GM06990 (cell line): ENCODE measurements at regions not wholly inside any gene's neighbourhood (a gene's known extent, or its start where the extent isn't known, plus 50 kb on each side); places are given as distances from the start of the nearest gene placed in this dataset.

Experiments used
- DNase-seq: peaks from one replicate; pipeline ENCODE4 v3.0.0-alpha.2; 2011; ENCODE audit not compliant: insufficient read length; ENCODE audit errors: extremely low read depth
- H3K27me3 ChIP-seq: replicated peaks from 2 replicates; pipeline ENCODE4 v1.6.0; 2011; ENCODE audit warnings: low read length; ENCODE audit not compliant: control insufficient read depth, insufficient read depth
- H3K36me3 ChIP-seq: 2 replicates; pipeline ENCODE4 v1.5.1; 2011; ENCODE audit warnings: low read length; ENCODE audit not compliant: control insufficient read depth, insufficient read depth
- H3K4me3 ChIP-seq: replicated peaks from 2 replicates; pipeline ENCODE4 v1.5.1; 2011; ENCODE audit warnings: low read depth, mild to moderate bottlenecking, control low read depth, low read length
- CTCF ChIP-seq: IDR thresholded peaks from 2 replicates; pipeline ENCODE4 v1.5.1; 2011; ENCODE audit warnings: low read length, control low read depth, mild to moderate bottlenecking, inconsistent platforms; ENCODE audit not compliant: insufficient read depth, poor library complexity, severe bottlenecking

GRCh38 chr3:5465183-5465582, 277.7 kb downstream of the EDEM1 start:
- no peak for TF ChIP-seq CTCF
- Histone ChIP-seq H3K27me3 (no peaks in the 10 kb centered on the region), H3K36me3 (no peaks in the 10 kb centered on the region), H3K4me3 (no peak overlapping the region)
- no peak for DNase-seq

DNA sequence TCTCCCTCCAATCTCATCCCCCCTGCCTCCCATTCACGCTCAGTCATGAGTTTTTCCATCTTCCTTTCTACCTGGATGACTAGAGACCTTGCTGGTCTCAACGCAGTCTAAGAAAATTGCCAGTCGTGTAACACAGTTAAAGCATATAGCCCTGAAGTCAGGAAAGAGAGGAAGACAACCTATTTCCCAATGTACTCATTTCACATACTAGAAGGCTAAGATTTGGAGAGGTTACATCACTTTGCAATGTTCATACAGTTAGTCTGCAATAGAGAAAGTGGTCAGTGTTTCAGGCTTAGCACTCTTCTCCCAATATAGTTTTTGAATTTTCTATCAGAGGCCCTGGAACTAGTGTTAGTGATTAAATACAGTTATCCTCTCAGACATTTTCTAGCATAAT, 278.6 kb downstream of the EDEM1 start:
- TF ChIP-seq CTCF = no peak
- no peaks in the 10 kb centered on the region for H3K27me3 ChIP-seq
- no peak overlapping the region for H3K4me3 ChIP-seq
- H3K36me3 ChIP-seq = no peaks in the 10 kb centered on the region
- DNase-seq = no peak

DNA sequence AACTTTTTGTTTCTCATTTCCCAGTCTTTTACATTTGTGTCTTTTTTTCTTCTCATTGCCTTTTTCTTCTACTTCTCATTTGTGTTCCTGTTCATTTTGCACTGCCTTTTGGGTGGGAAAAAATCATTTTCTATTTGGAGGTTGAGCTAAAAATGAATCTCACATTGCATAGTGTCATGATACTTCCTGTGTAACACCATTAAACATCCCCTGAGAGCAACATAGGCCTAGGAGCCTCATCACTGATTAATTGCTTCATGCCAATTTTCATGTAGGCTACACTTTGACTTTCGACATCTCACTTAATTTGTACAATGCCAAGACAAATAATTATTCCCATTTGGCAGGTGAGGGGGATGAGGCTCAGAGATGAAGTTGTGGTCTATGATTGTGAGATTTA, 279.2 kb downstream of the EDEM1 start:
- DNase-seq = no peak
- no peaks in the 10 kb centered on the region for H3K27me3 ChIP-seq
- no peaks in the 10 kb centered on the region for H3K36me3 ChIP-seq
- no peak for TF ChIP-seq CTCF
- H3K4me3 ChIP-seq = no peak overlapping the region

GRCh38 chr3:5473471-5473870, 286.0 kb downstream of the EDEM1 start:
- no peak for TF ChIP-seq CTCF
- no peak for DNase-seq
- H3K36me3 ChIP-seq = no peaks in the 10 kb centered on the region
- H3K4me3 ChIP-seq = no peak overlapping the region
- no peaks in the 10 kb centered on the region for H3K27me3 ChIP-seq

- no peaks in the 10 kb centered on the region for H3K27me3 ChIP-seq
- TF ChIP-seq CTCF = no peak
- no peak overlapping the region for H3K4me3 ChIP-seq
- no peak for DNase-seq
- no peaks in the 10 kb centered on the region for H3K36me3 ChIP-seq
Measured at GRCh38 chr3:5476403-5476802, 288.9 kb downstream of the EDEM1 start.

DNA sequence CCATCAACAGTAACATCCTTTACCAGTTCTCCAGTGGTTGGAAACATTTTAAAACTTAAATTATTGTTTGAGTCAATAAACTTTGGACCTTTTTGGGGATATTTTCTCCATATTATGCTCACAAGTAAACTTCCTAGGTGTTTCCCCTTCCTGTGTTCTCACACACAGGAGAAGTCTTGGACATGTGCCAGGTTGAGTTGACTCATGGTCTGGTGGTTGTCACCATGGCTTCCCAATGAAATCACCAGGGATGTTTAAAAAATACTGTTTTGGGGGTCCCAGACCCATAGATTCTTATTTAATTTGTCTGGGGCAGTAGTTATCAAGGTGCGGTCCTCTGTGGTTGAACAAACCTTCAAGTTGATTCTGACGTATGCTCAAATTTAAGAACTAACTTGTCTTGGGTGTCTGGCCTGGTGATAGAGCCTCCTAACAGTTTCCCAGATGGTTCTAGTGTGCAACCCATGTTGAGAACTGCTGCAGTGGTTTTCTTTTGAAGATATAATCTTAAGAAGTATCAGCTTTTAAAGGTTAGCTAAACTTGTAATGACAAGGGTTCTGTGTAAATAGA, 291.8 kb downstream of the EDEM1 start:
- TF ChIP-seq CTCF = no peak
- H3K36me3 ChIP-seq = no peaks in the 10 kb centered on the region
- no peak for DNase-seq
- no peaks in the 10 kb centered on the region for H3K27me3 ChIP-seq
- no peak overlapping the region for H3K4me3 ChIP-seq
